NCI-H2196 treated with DMSO at 0.1 percent for 48 hours (cell line): ENCODE measurements at regions not wholly inside any gene's neighbourhood (a gene's known extent, or its start where the extent isn't known, plus 50 kb on each side); places are given as distances from the start of the nearest gene placed in this dataset.

Source experiments
- DNase-seq: peaks from one replicate; lab custom pipeline; 2025; ENCODE audit not compliant: unreplicated experiment; lab: John Stamatoyannopoulos, UW

DNA sequence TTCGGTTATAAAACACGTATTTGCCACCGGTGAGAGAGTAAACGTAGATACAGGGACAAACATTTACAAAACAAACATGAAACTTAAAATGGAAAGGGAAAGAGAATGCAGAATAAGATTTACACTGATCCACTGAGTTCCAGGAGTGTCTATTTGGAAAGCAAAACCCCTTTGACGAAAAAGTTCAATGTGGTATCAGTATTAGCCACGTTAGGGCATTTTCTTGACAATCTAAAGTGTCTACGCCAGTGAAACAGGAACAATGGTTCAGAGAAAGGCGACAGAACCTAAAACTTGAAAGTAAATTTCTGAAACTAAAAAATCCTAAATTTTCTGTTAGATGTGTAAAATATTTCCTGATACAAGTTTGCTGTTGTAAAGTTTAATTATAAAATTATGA is 278.5 kb upstream of the TENM3 start:
- no peak for DNase-seq

DNA sequence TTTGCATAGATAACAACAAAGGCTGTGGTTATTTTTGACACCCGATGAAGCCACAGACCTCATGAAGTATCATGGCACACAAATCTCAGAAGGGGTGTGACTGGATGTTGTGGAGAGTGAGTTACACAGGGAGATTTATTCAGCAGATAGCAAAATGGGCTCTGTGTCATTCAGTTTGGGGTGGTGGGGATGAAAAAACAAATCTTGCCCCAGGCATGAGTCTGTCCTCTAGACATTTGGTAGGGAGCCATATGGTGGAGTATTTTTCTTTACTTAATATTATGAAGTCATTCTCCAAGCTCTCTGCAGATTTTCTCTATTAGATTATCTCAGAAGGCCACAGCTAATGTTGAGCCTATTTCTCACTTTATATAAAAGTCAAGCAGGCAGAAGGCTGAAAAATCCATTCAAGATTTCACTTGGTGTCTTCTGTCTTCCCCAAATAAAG is 277.1 kb upstream of the TENM3 start:
- no peak for DNase-seq

DNA sequence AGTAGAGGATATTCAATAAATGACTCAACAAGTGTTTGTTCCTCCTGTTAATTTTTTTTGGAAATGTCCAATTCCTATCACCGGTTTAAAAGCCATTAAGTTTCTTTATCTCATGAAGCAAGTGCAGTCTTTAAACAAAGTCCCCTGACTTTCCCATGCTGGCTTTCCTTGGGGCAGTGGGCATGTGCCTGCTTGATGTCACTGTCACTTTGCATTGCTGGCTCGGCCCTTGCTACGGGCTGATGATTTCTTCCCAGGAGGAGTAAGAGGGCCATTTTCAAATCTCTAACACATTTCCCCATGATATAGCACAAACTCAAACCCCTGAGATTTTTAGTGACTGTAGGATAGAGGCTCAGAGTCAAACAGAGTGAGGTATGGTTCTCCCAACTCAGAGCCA is 275.8 kb upstream of the TENM3 start:
- DNase-seq = no peak

DNA sequence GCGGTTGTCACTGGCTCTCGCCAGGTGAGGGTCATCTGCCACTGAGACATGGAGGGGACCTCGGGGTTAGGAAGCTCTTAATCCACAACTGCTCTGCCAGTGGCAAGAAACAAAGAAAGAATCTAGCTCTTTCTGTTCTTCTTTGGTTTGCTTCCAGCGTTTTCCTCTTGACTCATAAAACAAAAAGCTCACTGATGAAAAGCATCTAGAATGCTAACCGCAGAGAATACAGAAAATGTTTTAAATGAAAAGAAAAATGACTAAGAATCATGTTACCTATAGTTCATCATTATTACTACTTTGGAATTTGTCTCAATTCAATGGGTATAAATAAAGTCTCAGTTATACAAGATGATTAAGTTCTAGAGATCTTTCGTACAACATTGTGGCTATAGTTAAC is 274.8 kb upstream of the TENM3 start:
- DNase-seq = no peak

DNA sequence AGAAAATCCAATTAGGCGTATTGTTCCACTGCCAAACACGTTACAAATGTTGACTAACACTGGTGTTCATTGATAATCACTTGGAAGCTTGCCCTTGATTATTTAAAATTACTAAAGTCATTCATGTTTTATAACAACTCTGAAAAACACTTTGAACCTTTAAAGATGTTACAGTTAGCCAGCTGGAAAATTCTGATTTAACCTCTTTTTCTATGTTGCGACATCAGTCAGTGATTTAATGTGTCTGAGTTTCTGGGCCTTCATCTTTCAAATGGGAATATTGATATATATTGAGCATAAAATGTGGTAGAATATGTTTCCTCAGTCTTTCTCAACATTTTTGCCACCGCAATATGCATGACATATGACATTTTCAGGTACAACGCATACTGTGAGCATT is 274.1 kb upstream of the TENM3 start:
- DNase-seq = no peak

DNA sequence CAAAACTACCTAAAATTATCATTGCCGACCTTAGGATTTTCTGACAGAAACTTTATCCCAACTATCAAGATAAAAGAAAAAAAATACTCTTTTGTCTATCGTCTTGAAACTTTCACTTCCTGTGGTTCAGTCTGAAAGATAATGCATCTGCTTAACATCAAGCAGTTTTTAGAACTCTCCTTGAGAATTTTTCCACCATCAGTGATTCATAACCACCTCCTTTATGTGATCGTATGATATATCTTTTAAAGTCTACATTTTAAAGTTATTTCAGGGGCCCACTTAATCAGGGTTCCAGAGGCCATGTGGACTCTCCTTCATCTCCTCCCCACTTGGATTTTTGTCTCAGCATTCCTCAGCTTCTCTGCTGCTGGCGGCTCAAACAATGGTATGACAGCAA is 272.8 kb upstream of the TENM3 start:
- DNase-seq = no peak

DNA sequence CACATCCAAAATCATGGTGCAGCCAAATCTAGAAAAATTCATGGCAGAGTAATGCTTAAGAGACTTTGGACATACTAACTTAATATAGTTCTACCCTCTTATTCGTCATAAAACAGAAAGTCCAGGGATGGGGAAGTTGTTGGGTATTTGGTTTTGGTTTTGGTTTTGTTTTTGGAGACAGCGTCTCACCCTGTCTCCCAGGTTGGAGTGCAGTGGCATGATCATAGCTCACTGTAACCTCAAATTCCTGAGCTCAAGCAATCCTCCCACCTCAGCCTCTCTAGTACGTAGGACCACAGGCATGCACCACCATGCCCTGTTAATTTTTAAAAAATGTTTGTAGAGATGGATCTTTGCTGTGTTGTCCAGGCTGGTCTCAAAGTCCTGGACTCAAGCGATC is 271.8 kb upstream of the TENM3 start:
- DNase-seq = no peak

DNA sequence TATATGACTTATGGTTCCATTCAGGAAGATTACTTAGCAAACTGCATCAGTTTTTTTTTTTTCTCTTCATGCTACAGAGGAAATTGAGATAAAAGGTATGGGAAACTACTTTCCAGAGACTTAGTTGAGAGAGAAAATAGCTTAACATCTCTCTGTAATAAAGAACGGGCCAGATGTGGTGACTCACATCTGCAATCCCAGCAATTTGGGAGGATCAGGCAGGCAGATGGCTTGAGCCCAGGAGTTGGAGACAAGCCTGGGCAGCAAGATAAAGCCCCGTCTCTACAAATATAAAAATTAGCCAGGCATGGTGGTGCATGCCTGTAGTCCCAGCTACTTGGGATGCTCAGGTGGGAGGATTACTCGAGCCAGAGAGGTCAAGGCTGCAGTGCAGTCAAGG is 271.2 kb upstream of the TENM3 start:
- no peak for DNase-seq

DNA sequence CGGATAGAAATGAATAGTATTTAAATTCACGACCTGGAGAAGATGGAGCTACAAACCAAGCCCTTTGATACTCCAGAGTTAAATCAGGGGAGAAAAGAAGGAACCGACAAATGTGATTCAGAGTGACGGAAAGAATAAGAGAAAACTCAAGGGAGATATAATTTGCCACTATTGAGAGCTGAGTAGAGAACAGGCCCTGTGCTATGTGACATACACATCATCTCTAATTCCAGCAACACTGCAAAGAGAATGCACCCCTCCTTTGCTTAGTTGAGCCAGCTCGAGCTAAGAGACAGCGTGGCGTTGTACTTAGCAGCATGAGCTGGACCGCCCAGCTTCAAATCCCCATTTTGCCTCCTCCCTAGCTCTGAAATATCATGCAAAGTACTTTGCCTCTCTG is 266.4 kb upstream of the TENM3 start:
- no peak for DNase-seq

DNA sequence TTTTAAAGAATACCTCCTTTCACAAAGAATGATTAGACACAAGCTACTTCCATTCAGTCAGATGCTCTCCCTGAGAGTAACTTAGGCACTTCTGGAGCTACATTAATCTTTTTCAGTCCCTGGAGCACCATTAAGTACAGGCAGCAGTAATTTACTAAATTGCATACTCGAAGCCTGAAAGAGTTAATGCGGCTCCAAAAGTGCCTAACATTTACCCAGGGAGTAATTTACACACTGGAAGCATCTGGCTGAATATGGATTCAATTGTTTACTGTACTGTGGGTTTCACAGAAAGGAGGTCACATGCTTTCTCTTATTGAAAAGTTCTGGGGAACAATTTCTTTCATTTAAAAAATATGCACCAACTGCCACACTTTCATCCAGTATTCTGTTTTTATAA is 260.8 kb upstream of the TENM3 start:
- DNase-seq = no peak

DNA sequence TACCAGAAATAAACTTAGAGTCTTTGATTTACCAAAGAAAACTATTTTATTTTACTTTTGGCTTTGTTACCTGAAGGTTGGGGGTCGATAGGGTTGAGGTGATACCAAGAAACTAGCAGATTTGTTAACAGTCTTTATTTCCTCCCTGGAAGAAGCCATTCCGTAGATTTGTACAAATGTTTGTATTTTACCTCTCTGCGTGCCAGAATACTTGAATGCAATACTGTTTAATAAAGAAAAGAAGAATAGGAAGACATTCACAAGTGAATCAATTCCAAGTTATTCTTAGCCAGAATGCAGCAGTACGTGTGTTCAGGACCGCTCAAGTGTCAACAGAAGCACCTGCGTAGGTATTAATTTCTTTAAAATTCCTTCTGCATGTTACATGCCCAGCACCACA is 260.3 kb upstream of the TENM3 start:
- DNase-seq = no peak

DNA sequence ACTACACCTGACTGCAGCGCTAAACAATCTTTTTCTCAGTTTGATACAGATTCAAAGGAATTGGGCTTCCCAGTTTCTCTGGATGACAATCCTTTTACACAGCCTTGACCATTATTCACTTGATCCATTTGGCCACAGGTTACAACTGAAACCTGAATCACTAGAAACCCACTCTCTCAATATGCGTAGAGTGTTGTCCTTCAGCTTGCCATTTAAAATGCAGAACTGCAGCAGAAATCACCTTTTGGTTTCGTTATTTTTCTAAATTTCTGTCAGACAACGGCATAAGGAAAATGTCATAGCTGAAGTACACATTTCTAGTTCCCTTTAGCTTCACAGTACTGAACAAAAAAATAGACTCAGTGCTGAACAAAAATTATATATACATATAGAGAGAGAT is 255.8 kb upstream of the TENM3 start:
- no peak for DNase-seq

DNA sequence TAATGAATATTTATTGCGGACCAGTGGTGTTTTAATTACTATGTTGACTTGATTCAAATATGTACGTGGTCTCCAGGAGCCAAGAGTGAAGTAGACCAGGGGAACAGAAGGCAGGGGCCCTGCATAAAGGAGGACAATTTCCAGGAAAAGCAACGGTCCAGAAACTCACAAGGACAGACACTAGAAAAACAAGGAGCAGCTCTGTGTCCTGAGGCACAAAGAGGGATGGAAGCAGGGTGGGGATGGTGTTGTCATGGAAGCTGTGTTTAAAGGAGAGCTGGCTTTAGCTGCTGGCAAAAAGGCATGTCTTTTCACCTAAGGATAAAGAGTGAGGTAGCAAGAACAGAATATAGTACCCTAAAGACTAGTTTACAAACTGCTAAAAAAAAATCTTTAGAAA is 254.1 kb upstream of the TENM3 start:
- no peak for DNase-seq

DNA sequence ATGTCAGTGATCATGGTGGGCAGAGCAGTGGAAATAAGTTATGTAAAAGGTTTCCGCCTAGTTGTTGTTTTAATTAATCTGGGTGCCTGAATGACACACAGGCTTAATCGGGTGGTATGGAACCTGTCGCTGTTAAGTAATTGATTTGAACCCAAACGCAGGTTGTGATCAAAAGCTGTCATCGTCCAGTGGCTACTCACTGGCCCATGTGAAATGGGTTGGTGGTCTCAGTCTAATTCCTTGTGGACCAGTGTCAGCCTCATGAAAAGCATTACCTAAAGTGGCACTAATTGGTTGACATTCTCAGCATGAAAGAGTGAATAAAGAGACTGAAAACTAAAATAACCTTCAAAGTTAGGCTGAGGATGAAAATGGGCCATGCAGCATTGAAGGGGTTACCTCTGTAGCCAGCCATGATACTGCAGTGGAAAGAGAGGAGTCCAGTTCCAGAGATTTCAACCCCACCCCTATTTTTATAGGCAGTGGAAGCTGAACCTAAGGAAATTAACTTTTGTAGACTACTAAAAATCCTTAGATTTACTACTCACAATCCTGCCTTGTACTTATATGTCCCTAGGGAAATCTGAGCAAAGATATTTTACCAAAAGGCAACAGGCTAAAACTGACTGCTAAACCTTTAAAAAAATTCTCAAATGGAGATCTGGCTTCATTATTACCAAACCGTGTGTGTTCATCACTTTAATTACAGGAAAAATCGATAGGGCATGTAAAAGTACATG is 251.7 kb upstream of the TENM3 start:
- no peak for DNase-seq

DNA sequence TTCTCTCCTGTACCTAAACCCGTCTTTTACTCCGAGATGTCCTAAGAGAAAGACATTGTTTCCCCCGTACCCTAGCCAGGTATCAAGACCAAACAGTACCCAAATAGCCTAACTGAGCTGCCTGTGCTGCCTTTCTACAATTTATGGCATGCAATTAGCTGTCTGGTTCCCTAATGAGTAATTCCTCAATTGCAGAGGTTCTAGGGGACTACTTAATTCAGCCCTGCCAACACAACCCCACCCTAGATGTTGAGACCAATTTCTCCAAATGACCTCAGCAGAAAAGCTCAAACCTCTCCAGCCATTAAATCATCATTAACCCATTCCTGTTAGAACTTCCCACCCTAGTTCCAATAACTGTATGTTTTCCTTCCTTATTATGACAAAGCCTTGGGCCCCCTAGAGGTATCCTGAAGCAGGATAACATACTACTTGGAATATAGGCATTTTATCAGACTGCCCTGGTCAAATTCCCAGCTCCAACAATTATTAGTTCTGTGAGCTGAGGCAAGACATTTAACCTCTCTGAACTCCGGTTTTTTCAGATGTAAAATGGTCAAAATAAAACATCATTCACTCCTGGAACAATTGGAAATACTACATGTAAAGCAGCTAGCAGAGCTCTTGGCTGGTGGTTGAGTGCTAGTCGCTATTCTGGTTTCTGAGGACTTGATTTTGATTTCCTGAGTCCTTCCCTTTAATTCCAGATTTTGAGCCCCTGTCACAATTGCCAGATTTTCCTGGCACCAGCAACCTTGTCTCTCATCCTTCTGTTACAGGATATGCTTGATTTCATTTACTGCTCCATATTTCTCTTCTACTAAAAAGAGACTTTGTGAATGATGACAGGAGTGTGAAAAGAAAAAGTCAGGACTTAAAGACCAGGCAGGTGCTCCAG is 244.6 kb upstream of the TENM3 start:
- no peak for DNase-seq

DNA sequence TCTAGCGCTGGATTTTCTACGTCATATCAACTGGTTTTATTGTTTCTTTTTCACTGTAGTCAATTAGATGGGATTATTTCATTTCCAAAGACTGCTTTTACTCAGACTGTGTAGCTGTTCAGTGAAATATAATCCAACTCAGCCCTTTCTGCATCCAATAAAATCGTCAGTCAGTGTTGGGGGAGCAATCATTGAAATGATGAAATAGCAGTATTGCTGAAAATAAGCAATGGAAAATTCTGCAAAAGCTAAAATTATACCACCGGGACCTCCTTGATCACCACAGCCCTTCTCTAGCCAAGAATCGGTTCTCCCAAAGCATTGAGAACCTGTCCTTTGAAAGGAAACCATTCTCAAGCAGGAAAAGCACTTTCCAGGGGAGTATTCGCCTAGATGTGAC is 243.1 kb upstream of the TENM3 start:
- DNase-seq = no peak

DNA sequence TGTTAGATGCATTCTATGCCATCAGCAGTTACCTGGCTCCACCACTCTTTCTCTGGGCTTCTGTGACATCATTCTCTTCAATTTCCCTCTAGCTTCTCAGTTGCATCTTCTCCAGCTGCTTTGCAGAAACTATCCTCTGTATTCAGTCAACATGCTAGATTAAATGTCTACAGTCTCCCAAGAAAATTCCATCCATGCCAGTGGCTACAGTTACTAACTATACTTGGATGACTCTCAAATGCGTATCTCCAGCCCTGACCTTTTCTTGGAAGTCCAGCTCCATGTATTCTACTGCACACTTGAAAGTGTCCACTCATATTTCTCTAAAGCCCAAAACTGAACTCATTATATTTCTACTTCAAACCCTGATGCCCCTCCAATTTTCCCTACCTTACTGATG is 232.3 kb upstream of the TENM3 start:
- DNase-seq = no peak

DNA sequence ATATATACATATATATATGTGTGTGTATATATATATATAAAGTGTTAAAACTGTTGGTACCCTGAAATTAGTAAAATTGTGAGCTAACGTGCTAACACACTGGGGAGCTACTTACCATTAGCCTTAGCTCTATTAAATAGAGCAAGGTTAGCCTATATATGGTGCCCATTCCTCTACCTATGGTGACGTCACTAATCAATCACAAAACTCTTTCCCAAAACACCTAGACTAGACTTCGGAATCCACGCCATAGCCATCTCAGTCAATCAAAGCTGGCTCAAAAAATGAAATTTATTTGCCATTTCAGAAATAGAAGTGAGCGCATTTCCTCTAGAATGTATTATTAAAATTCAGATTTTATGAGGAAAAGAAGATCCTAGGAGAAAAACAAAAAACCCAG is 229.0 kb upstream of the TENM3 start:
- no peak for DNase-seq

DNA sequence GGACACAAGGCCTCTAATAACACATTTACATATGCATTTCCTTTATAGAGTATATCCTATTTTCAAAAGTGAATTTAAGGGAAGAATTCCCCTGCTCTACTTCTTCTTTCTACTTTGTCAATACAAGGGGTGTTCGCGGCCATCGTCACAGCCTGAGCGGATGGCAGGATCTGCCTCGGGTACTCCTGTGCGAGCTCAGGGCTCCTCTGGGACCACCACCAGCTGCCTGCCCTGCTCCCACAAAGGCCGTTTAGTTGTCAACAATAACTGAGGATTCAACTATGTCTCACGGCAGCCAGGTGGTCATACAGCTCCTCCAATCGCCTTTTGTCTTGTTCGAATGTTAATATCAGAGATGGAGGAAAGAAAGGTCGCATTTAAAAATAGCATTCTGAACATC is 228.2 kb upstream of the TENM3 start:
- no peak for DNase-seq

DNA sequence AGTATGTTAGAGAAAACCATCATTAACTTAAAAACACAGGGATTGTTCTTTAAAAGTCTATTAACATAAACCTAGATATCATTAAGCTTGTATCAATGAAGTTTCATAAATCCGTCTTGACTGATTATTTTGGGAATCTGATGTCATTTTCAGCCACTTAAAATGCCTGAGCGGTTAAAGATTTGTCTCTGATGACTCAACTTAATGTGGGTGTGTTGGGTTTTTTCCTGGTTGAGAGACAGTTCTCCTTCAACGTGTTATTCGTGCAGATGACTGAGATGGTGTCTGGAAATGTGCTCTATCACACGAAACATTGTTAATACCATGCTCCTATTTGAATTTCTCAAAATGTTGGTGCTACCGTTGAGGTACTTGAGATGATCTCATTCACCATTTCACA is 227.3 kb upstream of the TENM3 start:
- no peak for DNase-seq

DNA sequence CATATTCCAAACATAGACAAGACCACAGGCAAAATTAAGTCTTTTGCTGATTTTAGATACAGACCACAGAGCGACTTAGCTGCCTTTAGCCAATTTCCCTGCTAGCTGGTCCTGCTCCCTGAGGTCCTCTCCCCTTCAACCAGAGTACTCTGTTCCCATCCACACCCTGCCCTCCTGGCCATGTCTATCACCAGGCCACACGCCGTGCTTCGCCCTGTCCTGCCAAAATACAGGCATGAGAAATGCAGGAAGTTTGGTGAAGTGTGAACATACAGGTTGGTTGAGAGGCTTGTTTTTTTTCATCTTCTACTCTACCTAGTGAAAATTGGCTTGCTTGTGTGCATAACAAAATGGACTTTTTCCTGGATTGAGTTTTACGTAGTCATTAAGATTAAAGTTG is 226.2 kb upstream of the TENM3 start:
- DNase-seq = no peak

DNA sequence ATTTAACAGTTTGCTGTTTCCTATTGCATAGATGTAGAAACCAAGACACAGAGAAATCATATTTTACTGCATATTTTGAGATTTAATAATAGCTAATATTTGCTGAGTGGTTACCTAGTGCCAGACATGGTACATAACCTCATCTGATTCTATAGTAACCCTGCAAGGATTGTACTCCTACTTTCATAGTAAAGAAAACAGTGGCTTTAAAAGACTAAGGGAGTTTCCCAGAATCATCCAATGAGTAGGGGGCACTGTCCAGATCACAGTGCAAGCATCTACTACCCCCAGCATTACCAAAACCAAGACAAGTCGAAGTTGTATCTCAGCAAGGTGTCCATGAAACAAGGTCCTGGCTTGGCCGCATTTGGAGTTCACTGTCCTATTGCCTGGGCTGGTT is 224.5 kb upstream of the TENM3 start:
- no peak for DNase-seq
